DOHH2 (cell line): ENCODE measurements at regions not wholly inside any gene's neighbourhood (a gene's known extent, or its start where the extent isn't known, plus 50 kb on each side); places are given as distances from the start of the nearest gene placed in this dataset.

Experiments
- H3F3A ChIP-seq: fragments of 200-600 bp; sonication (generic), shearing (Covaris generic); 2 replicates; pipeline ENCODE4 v1.6.0; 2016; ENCODE audit warnings: antibody characterized with exemption, mild to moderate bottlenecking; ENCODE audit not compliant: control insufficient read depth, insufficient read depth
- H3K27ac ChIP-seq: fragments of 200-600 bp; sonication (generic); 2 replicates; pipeline ENCODE4 v1.5.1; 2014; ENCODE audit warnings: low read depth, mild to moderate bottlenecking, low read length, moderate library complexity
- H3K27me3 ChIP-seq: fragments of 200-600 bp; sonication (generic); 2 replicates; pipeline ENCODE4 v1.6.1; 2014; ENCODE audit warnings: mild to moderate bottlenecking, low read length, mixed read lengths; ENCODE audit not compliant: control insufficient read depth
- H3K36me3 ChIP-seq: fragments of 200-600 bp; sonication (generic); 2 replicates; pipeline ENCODE4 v1.6.1; 2014; ENCODE audit warnings: mild to moderate bottlenecking, low read length, moderate library complexity, mixed read lengths; ENCODE audit not compliant: control insufficient read depth
- H3K4me1 ChIP-seq: fragments of 200-600 bp; sonication (generic); 2 replicates; pipeline ENCODE4 v1.6.1; 2014; ENCODE audit warnings: mild to moderate bottlenecking, low read length, mixed read lengths; ENCODE audit not compliant: control insufficient read depth
- H3K4me2 ChIP-seq: fragments of 200-600 bp; sonication (generic); 2 replicates; pipeline ENCODE4 v1.6.0; 2014; ENCODE audit warnings: mild to moderate bottlenecking, low read length, moderate library complexity
- H3K4me3 ChIP-seq: fragments of 200-600 bp; sonication (generic); 2 replicates; pipeline ENCODE4 v1.5.1; 2014; ENCODE audit warnings: mild to moderate bottlenecking, low read length, mixed read lengths
- H3K79me2 ChIP-seq: fragments of 200-600 bp; sonication (generic); 2 replicates; pipeline ENCODE4 v1.6.1; 2014; ENCODE audit warnings: mild to moderate bottlenecking, low read length, mixed read lengths; ENCODE audit not compliant: control insufficient read depth
- H3K9me2 ChIP-seq: fragments of 200-600 bp; sonication (generic); replicated peaks from 2 replicates; pipeline ENCODE4 v1.6.1; 2014; ENCODE audit warnings: mild to moderate bottlenecking, low read length, mixed read lengths; ENCODE audit not compliant: control insufficient read depth
- H3K9me3 ChIP-seq: fragments of 200-600 bp; sonication (generic); 2 replicates; pipeline ENCODE4 v1.6.1; 2014; ENCODE audit warnings: antibody characterized with exemption, low read length, mixed read lengths; ENCODE audit not compliant: control insufficient read depth, insufficient read depth
- H4K20me1 ChIP-seq: fragments of 200-600 bp; sonication (generic); 2 replicates; pipeline ENCODE4 v1.6.0; 2014; ENCODE audit warnings: low read depth, mild to moderate bottlenecking, antibody characterized with exemption, low read length, moderate library complexity; ENCODE audit not compliant: control insufficient read depth, insufficient read depth
- EZH2phosphoT487 ChIP-seq: fragments of 200-600 bp; sonication (generic); IDR thresholded peaks from 2 replicates; pipeline ENCODE4 v1.6.1; 2017; ENCODE audit warnings: borderline replicate concordance, mild to moderate bottlenecking, antibody characterized with exemption, low read length, moderate library complexity, mixed read lengths
- TF ChIP-seq, protein P1 (sequence below): fragments of 200-600 bp; sonication (generic); IDR thresholded peaks from one replicate; pipeline ENCODE4 v1.5.1; 2014; ENCODE audit warnings: antibody characterized with exemption, mild to moderate bottlenecking, low read depth, low read length; ENCODE audit not compliant: poor library complexity, severe bottlenecking

DNA sequence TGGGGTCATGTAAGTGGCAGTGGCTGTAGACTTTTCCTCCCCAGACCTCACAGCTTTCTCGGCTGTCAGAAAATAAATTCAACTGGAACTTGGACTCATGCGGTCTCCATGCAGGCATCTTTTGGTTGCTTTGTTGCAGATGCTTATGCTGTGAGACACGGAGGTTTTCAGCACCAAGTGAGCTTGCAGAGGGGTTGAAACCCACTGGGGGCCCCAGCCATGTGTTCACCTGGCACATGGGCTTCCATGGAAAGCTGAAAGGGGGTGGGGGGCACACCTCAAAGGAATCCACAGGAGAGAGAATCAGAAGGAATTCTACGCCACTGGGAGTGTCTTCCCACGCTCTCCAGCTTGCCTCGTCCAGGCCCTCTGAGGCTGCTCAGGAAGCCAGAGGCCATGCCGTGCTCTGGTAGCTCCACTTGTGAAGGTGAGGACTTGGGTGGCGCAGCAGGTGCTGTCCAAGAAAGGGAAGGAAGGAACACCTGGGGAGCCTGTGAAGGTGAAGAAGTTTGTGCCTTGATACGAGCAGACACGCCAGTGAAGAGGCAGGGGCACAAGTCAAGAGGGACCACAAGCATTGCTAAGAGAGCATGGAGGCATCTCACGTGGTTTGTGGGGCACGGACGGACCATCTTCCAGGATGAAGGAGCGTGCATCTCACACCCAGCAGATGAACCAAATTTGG is 134.3 kb upstream of the PMEPA1 start:
- no peak for TF ChIP-seq EZH2phosphoT487
- TF ChIP-seq, protein P1, sequence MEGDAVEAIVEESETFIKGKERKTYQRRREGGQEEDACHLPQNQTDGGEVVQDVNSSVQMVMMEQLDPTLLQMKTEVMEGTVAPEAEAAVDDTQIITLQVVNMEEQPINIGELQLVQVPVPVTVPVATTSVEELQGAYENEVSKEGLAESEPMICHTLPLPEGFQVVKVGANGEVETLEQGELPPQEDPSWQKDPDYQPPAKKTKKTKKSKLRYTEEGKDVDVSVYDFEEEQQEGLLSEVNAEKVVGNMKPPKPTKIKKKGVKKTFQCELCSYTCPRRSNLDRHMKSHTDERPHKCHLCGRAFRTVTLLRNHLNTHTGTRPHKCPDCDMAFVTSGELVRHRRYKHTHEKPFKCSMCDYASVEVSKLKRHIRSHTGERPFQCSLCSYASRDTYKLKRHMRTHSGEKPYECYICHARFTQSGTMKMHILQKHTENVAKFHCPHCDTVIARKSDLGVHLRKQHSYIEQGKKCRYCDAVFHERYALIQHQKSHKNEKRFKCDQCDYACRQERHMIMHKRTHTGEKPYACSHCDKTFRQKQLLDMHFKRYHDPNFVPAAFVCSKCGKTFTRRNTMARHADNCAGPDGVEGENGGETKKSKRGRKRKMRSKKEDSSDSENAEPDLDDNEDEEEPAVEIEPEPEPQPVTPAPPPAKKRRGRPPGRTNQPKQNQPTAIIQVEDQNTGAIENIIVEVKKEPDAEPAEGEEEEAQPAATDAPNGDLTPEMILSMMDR, result no peak
- no peak overlapping the region for H3K27ac ChIP-seq
- H3K36me3 ChIP-seq, result no peaks in the 10 kb centered on the region
- H4K20me1 ChIP-seq, result no peaks in the 10 kb centered on the region
- H3K4me3 ChIP-seq, result no peak overlapping the region
- H3F3A ChIP-seq, result no peaks in the 10 kb centered on the region
- peaks cover 8% of the 10 kb centered on the region for H3K27me3 ChIP-seq
- no peaks in the 10 kb centered on the region for H3K79me2 ChIP-seq
- H3K4me1 ChIP-seq, result no peaks in the 10 kb centered on the region
- no peaks in the 10 kb centered on the region for H3K9me2 ChIP-seq
- no peak overlapping the region for H3K4me2 ChIP-seq
- no peaks in the 10 kb centered on the region for H3K9me3 ChIP-seq

DNA sequence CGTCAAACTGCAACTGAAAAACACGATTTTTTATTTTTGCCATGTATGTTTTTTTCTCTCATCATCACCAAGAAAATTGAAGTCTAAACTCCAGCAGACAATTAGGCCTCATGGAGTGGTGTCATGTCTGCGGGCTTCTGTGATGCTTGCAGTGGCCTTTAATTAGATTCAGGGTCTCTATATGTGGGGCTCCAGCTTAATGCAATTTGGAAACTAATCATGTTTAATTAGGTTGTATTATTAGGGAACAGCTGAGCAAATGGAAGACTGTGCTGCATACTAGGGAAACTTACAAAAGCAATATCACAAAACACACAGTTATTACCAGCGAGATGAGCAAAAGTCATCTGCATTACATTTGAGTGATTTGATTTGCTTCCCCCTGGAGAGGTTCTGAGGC is 132.9 kb upstream of the PMEPA1 start:
- Histone ChIP-seq H3F3A (no peaks in the 10 kb centered on the region), H4K20me1 (no peaks in the 10 kb centered on the region), H3K36me3 (no peaks in the 10 kb centered on the region), H3K4me1 (no peaks in the 10 kb centered on the region), H3K9me3 (no peaks in the 10 kb centered on the region), H3K27me3 (peaks cover 5% of the 10 kb centered on the region; the same call in 1 of the 2 replicates), H3K4me2 (no peak overlapping the region), H3K27ac (no peak overlapping the region), H3K9me2 (no peaks in the 10 kb centered on the region), H3K4me3 (no peak overlapping the region), H3K79me2 (no peaks in the 10 kb centered on the region)
- TF ChIP-seq, protein P1, result no peak

DNA sequence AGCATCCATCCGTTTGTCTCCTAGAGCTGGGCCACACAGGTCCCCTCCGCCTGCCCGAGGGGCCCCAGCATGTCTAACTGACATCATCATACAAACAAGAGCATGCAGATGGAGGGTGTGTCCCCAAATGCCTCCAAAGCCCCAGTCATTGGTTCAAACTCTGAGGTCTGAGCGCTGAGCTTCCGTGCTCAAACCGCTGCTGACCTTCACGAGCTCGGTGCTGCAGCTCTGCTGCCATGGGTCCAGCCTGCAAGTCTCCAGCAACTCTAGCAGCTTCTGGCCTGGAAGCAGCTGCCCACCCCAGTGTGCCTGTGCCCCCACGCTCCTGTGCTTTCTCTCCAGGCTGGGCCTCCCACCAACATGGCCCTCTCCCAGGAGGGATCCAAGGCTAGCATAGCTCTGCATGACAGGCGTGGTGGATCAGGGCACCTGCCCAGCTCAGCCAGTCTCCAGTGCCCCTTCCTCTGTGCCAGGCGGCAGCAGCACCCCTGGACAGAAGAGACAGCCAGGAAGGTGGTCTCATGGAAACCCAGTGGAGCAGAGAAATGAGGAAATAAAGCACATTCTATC is 131.6 kb upstream of the PMEPA1 start:
- Histone ChIP-seq H3K4me2 (no peak overlapping the region), H3K36me3 (no peaks in the 10 kb centered on the region), H3F3A (no peaks in the 10 kb centered on the region), H3K4me3 (no peak overlapping the region), H3K27ac (no peak overlapping the region), H3K9me2 (no peaks in the 10 kb centered on the region), H3K4me1 (no peaks in the 10 kb centered on the region), H4K20me1 (no peaks in the 10 kb centered on the region), H3K27me3 (peaks cover 5% of the 10 kb centered on the region; the same call in 1 of the 2 replicates), H3K9me3 (no peaks in the 10 kb centered on the region), H3K79me2 (no peaks in the 10 kb centered on the region)
- no peak for TF ChIP-seq EZH2phosphoT487
- TF ChIP-seq, protein P1, result no peak
